Fibroblast of lung (primary cell): ENCODE measurements at regions not wholly inside any gene's neighbourhood (a gene's known extent, or its start where the extent isn't known, plus 50 kb on each side); places are given as distances from the start of the nearest gene placed in this dataset.

ENCODE experiments used
- DNase-seq, 2 donors: peaks; one replicate each; pipeline versions ENCODE4 v3.0.0 to v3.0.0-alpha.2; 2010; ENCODE audit warnings: low read depth in 2 of 2
- H2AFZ ChIP-seq: 2 replicates; pipeline ENCODE4 v1.5.1; 2012; ENCODE audit warnings: low read length, control low read depth, inconsistent platforms
- H3K27ac ChIP-seq: 2 replicates; pipeline ENCODE4 v1.5.1; 2011; ENCODE audit warnings: low read length, control low read depth; ENCODE audit not compliant: insufficient read depth
- H3K27me3 ChIP-seq: 2 replicates; pipeline ENCODE4 v1.5.1; 2011; ENCODE audit warnings: mild to moderate bottlenecking, low read length; ENCODE audit not compliant: control insufficient read depth, insufficient read depth
- H3K36me3 ChIP-seq: 2 replicates; pipeline ENCODE4 v1.5.1; 2011; ENCODE audit warnings: low read length; ENCODE audit not compliant: control insufficient read depth, insufficient read depth
- H3K4me1 ChIP-seq: 2 replicates; pipeline ENCODE4 v1.5.1; 2011; ENCODE audit warnings: low read length; ENCODE audit not compliant: control insufficient read depth, insufficient read depth; ENCODE audit errors: extremely low read depth
- H3K4me2 ChIP-seq: 2 replicates; pipeline ENCODE4 v1.5.1; 2011; ENCODE audit warnings: low read length, control low read depth; ENCODE audit not compliant: insufficient read depth; ENCODE audit errors: extremely low read depth
- H3K4me3 ChIP-seq, 4 experiments: fragments of 200-600 bp in 1 of 4; sonication (generic) in 1 of 4; replicated peaks in 1 of 4; 2 replicates each; pipeline ENCODE4 v1.5.1; 2011 to 2016; ENCODE audit warnings: low read length in 4 of 4, low read depth in 3 of 4, mild to moderate bottlenecking in 3 of 4, control low read depth in 2 of 4, inconsistent platforms in 1 of 4, mixed read lengths in 1 of 4; ENCODE audit not compliant: insufficient read depth in 1 of 4; ENCODE audit errors: control extremely low read depth in 1 of 4
- H3K79me2 ChIP-seq: 2 replicates; pipeline ENCODE4 v1.5.1; 2012; ENCODE audit warnings: mild to moderate bottlenecking, low read length, inconsistent platforms; ENCODE audit not compliant: control insufficient read depth, insufficient read depth
- H3K9ac ChIP-seq: 2 replicates; pipeline ENCODE4 v1.5.1; 2011; ENCODE audit warnings: mild to moderate bottlenecking, low read length, control low read depth; ENCODE audit not compliant: insufficient read depth
- H3K9me3 ChIP-seq: 2 replicates; pipeline ENCODE4 v1.5.1; 2012; ENCODE audit warnings: low read depth, low read length; ENCODE audit not compliant: control insufficient read depth, insufficient read depth
- H4K20me1 ChIP-seq: 2 replicates; pipeline ENCODE4 v1.5.1; 2011; ENCODE audit warnings: low read length; ENCODE audit not compliant: control insufficient read depth, insufficient read depth; ENCODE audit errors: extremely low read depth
- EZH2 ChIP-seq: IDR thresholded peaks from 2 replicates; pipeline ENCODE4 v1.5.1; 2012; ENCODE audit warnings: low read length, control low read depth, mild to moderate bottlenecking; ENCODE audit errors: missing control alignments
- TF ChIP-seq, protein P1 (sequence below), 2 donors: IDR thresholded peaks in 1 of 2; conservative IDR thresholded peaks in 1 of 2; 1 replicate in 1 of 2; 2 replicates in 1 of 2; pipeline ENCODE4 v1.5.1; 2011 to 2012; ENCODE audit warnings: low read length in 2 of 2, control low read depth in 1 of 2, inconsistent platforms in 1 of 2, low read depth in 1 of 2, mild to moderate bottlenecking in 1 of 2

DNA sequence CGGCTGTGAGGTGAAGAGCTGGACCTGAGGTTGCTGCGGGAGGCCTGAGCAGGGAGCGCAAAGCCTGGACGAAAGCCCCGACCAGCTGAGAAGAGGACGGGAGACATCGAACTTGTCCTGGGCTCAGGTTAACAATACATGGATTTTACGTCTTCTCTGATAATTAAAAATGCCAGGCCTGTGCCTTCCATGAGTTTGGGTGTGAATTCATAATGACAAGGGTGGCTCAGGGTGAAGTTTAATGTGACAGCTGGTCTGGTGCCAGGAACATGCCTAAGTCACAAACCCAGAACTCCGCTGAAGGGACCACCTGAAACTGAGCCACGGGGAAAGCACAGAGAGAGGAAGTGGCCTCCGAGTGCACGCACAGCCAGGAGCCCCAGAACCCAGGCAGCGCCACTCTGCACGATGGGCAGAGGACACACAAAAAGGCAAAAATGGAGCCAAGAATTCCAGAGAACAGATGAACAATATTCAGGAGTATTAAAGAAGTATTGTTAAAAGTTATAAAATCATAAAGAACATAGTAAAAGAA is 150.1 kb upstream of the RPS6KA2 start:
- Histone ChIP-seq H4K20me1 (no peaks in the 10 kb centered on the region), H3K4me3 (no peak overlapping the region), H3K27me3 (no peaks in the 10 kb centered on the region), H3K4me2 (no peak overlapping the region), H3K36me3 (no peaks in the 10 kb centered on the region), H3K9me3 (no peaks in the 10 kb centered on the region), H3K27ac (no peak overlapping the region), H3K79me2 (no peaks in the 10 kb centered on the region), H3K4me1 (no peaks in the 10 kb centered on the region), H3K9ac (no peak overlapping the region), H2AFZ (no peak overlapping the region)
- DNase-seq, result no peak
- TF ChIP-seq, protein P1, sequence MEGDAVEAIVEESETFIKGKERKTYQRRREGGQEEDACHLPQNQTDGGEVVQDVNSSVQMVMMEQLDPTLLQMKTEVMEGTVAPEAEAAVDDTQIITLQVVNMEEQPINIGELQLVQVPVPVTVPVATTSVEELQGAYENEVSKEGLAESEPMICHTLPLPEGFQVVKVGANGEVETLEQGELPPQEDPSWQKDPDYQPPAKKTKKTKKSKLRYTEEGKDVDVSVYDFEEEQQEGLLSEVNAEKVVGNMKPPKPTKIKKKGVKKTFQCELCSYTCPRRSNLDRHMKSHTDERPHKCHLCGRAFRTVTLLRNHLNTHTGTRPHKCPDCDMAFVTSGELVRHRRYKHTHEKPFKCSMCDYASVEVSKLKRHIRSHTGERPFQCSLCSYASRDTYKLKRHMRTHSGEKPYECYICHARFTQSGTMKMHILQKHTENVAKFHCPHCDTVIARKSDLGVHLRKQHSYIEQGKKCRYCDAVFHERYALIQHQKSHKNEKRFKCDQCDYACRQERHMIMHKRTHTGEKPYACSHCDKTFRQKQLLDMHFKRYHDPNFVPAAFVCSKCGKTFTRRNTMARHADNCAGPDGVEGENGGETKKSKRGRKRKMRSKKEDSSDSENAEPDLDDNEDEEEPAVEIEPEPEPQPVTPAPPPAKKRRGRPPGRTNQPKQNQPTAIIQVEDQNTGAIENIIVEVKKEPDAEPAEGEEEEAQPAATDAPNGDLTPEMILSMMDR (conservative IDR thresholded peaks at IDR 0.05 in 1 of 2, IDR thresholded peaks at IDR 0.05 in 1 of 2; ENCODE audit: low read depth in 1 of 2, low read length in 2 of 2), result no peak
- no peak for TF ChIP-seq EZH2

DNA sequence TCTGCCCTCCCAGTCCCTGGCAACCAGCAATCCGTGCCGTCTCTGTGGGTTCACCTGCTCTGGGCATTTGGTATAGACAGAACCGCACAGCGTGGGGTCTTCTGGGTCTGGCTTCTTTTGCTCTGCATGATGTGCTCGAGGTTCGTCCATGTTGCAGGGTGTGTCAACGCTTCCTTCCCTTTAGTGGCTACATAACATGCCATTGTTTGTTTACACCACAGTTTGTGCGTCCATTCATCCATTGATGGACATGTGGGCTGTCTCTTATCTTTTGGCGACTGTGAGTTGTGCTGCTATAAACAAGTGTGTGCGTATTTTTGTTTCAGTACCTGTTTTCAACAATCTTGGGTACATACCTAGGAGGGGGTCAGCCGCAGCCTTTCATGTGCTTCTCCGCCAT is 149.5 kb upstream of the RPS6KA2 start:
- no peaks in the 10 kb centered on the region for H3K4me1 ChIP-seq
- H3K79me2 ChIP-seq, result no peaks in the 10 kb centered on the region
- H3K4me3 ChIP-seq, result no peak overlapping the region
- no peaks in the 10 kb centered on the region for H3K36me3 ChIP-seq
- H3K9me3 ChIP-seq, result no peaks in the 10 kb centered on the region
- no peak overlapping the region for H3K9ac ChIP-seq
- H2AFZ ChIP-seq, result no peak overlapping the region
- H3K4me2 ChIP-seq, result no peak overlapping the region
- no peak for DNase-seq
- no peak for TF ChIP-seq EZH2
- H4K20me1 ChIP-seq, result no peaks in the 10 kb centered on the region
- no peaks in the 10 kb centered on the region for H3K27me3 ChIP-seq
- H3K27ac ChIP-seq, result no peak overlapping the region

DNA sequence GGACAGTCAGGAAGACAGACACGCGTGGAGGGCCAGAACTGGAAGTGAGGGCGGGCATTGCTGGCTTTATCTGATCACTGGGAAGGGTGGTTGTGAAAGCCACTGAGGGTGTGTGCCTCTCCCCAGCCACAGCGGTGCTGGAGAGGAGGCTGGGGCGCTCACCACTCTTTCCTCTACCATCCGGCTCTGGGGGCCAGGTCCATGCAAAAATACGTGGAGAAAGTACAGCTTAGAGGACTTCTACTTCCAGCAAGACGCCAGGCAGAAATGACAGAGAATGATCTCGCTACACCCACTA is 148.8 kb upstream of the RPS6KA2 start:
- Histone ChIP-seq H3K4me2 (no peak overlapping the region), H3K27ac (no peak overlapping the region), H3K4me3 (no peak overlapping the region), H3K79me2 (no peaks in the 10 kb centered on the region), H3K9me3 (no peaks in the 10 kb centered on the region), H3K36me3 (no peaks in the 10 kb centered on the region), H3K4me1 (no peaks in the 10 kb centered on the region), H3K9ac (no peak overlapping the region), H2AFZ (no peak overlapping the region), H3K27me3 (no peaks in the 10 kb centered on the region), H4K20me1 (no peaks in the 10 kb centered on the region)
- no peak for TF ChIP-seq EZH2
- TF ChIP-seq, protein P1 (conservative IDR thresholded peaks at IDR 0.05 in 1 of 2, IDR thresholded peaks at IDR 0.05 in 1 of 2; ENCODE audit: low read depth in 1 of 2, low read length in 2 of 2), result no peak
- DNase-seq, result no peak
